H1 (cell line): ENCODE measurements at regions not wholly inside any gene's neighbourhood (a gene's known extent, or its start where the extent isn't known, plus 50 kb on each side); places are given as distances from the start of the nearest gene placed in this dataset.

Experiments used
- CTCF ChIA-PET: fragments of 300-600 bp; sonication (Branson Sonifier 250); formaldehyde crosslinking; loops from one replicate; lab custom pipeline; 2021; ENCODE audit not compliant: partially characterized antibody; lab: Charles Lee
- POLR2A ChIA-PET: fragments of 300-600 bp; sonication (Branson Sonifier 250); formaldehyde crosslinking; loops from one replicate; lab custom pipeline; 2021; ENCODE audit warnings: inconsistent platforms; ENCODE audit not compliant: partially characterized antibody; lab: Charles Lee
- DNase-seq, 2 experiments: peaks; one replicate each; pipeline versions ENCODE4 v3.0.0 to v3.0.0-alpha.2; 2010 to 2022; ENCODE audit warnings: low spot score in 2 of 2, low read depth in 1 of 2, mixed read lengths in 1 of 2
- FAIRE-seq: peaks from 2 replicates; lab custom pipeline; 2011; peaks lifted over from hg19 to GRCh38; lab: Jason Lieb, UNC
- H2AFZ ChIP-seq: 2 replicates; pipeline ENCODE4 v1.8.1; 2012; ENCODE audit warnings: low read length, inconsistent platforms
- H2AK5ac ChIP-seq: 2 replicates; pipeline ENCODE4 v1.6.1; 2013; ENCODE audit warnings: low read depth, low read length
- H2BK120ac ChIP-seq: replicated peaks from 2 replicates; pipeline ENCODE3; 2013; ENCODE audit warnings: low read depth, low read length, inconsistent platforms
- H2BK12ac ChIP-seq: 2 replicates; pipeline ENCODE4 v1.6.1; 2013; ENCODE audit warnings: low read depth, low read length
- H2BK15ac ChIP-seq: 2 replicates; pipeline ENCODE4 v1.6.1; 2013; ENCODE audit warnings: low read length
- H2BK20ac ChIP-seq: 2 replicates; pipeline ENCODE4 v1.6.1; 2013; ENCODE audit warnings: low read length
- H2BK5ac ChIP-seq: 2 replicates; pipeline ENCODE4 v1.6.1; 2013; ENCODE audit warnings: low read depth, low read length
- H3K14ac ChIP-seq: 2 replicates; pipeline ENCODE4 v1.6.1; 2013; ENCODE audit warnings: inconsistent platforms; ENCODE audit not compliant: insufficient read length
- H3K18ac ChIP-seq: 2 replicates; pipeline ENCODE4 v1.6.1; 2013; ENCODE audit warnings: low read length; ENCODE audit errors: extremely low read depth
- H3K23ac ChIP-seq: 2 replicates; pipeline ENCODE4 v1.6.1; 2013; ENCODE audit warnings: inconsistent platforms; ENCODE audit not compliant: insufficient read length
- H3K23me2 ChIP-seq: 2 replicates; pipeline ENCODE4 v1.6.1; 2013; ENCODE audit warnings: low read depth, low read length
- H3K27ac ChIP-seq: 2 replicates; pipeline ENCODE4 v1.6.1; 2011; ENCODE audit warnings: low read depth, low read length, inconsistent platforms
- H3K27me3 ChIP-seq, 4 experiments: replicated peaks in 1 of 4; 1 replicate in 1 of 4; 2 replicates in 3 of 4; pipeline versions ENCODE4 v1.6.1 to v1.8.1; 2011 to 2013; ENCODE audit warnings: low read length in 3 of 4, mild to moderate bottlenecking in 3 of 4, inconsistent platforms in 2 of 4, mixed read lengths in 2 of 4, moderate library complexity in 1 of 4; ENCODE audit not compliant: control insufficient read depth in 3 of 4, insufficient read depth in 3 of 4; ENCODE audit errors: extremely low read depth in 1 of 4
- H3K36me3 ChIP-seq, 4 experiments: 2 replicates each; pipeline versions ENCODE4 v1.6.1 to v1.8.1; 2011 to 2013; ENCODE audit warnings: mild to moderate bottlenecking in 4 of 4, low read length in 3 of 4, moderate library complexity in 2 of 4, control low read depth in 1 of 4, inconsistent platforms in 1 of 4; ENCODE audit not compliant: insufficient read depth in 4 of 4, control insufficient read depth in 2 of 4
- H3K4ac ChIP-seq: replicated peaks from 2 replicates; pipeline ENCODE3; 2013; ENCODE audit warnings: low read length, low read depth, mixed read lengths, inconsistent platforms; ENCODE audit not compliant: insufficient read length
- H3K4me1 ChIP-seq, 4 experiments: replicated peaks in 1 of 4; 1 replicate in 1 of 4; 2 replicates in 3 of 4; pipeline versions ENCODE4 v1.6.1 to v1.8.1; 2011 to 2013; ENCODE audit warnings: low read length in 3 of 4, inconsistent platforms in 2 of 4, mixed read lengths in 1 of 4; ENCODE audit not compliant: insufficient read depth in 4 of 4, control insufficient read depth in 3 of 4
- H3K4me2 ChIP-seq, 2 experiments: 2 replicates each; pipeline versions ENCODE4 v1.6.1 to v1.8.1; 2011 to 2013; ENCODE audit warnings: low read depth in 2 of 2, low read length in 2 of 2, control low read depth in 1 of 2, inconsistent platforms in 1 of 2, mild to moderate bottlenecking in 1 of 2; ENCODE audit not compliant: insufficient read depth in 1 of 2
- H3K4me3 ChIP-seq, 4 experiments: fragments of 200-600, 300-600 bp in 1 of 4; sonication (generic), shearing (Covaris generic), sonication (Bioruptor Twin) in 1 of 4; 2 replicates each; pipeline versions ENCODE4 v1.5.1 to v1.8.1; 2011 to 2016; ENCODE audit warnings: low read length in 4 of 4, low read depth in 3 of 4, control low read depth in 2 of 4, inconsistent platforms in 2 of 4, mild to moderate bottlenecking in 2 of 4, mixed read lengths in 1 of 4, moderate library complexity in 1 of 4; ENCODE audit not compliant: insufficient read depth in 2 of 4; ENCODE audit errors: extremely low read depth in 1 of 4
- H3K56ac ChIP-seq: replicated peaks from 2 replicates; pipeline ENCODE3; 2013; ENCODE audit warnings: low read depth, mild to moderate bottlenecking, mixed read lengths, low read length, inconsistent platforms; ENCODE audit not compliant: insufficient read length
- H3K79me1 ChIP-seq: 2 replicates; pipeline ENCODE4 v1.6.1; 2013; ENCODE audit warnings: low read depth, low read length, control low read depth
- H3K79me2 ChIP-seq, 2 experiments: 2 replicates each; pipeline versions ENCODE4 v1.6.1 to v1.8.1; 2012 to 2013; ENCODE audit warnings: low read length in 2 of 2, mild to moderate bottlenecking in 2 of 2, inconsistent platforms in 1 of 2; ENCODE audit not compliant: insufficient read depth in 2 of 2, control insufficient read depth in 1 of 2
- H3K9ac ChIP-seq, 4 experiments: replicated peaks in 1 of 4; 1 replicate in 1 of 4; 2 replicates in 3 of 4; pipeline versions ENCODE4 v1.6.1 to v1.8.1; 2011 to 2013; ENCODE audit warnings: low read depth in 3 of 4, low read length in 3 of 4, control low read depth in 2 of 4, mild to moderate bottlenecking in 2 of 4, moderate library complexity in 2 of 4, inconsistent platforms in 1 of 4; ENCODE audit errors: extremely low read depth in 1 of 4
- H3K9me3 ChIP-seq, 2 experiments: 2 replicates each; pipeline versions ENCODE4 v1.6.1 to v1.8.1; 2012 to 2013; ENCODE audit warnings: mild to moderate bottlenecking in 2 of 2, moderate library complexity in 2 of 2, control low read depth in 1 of 2, inconsistent platforms in 1 of 2, low read depth in 1 of 2, low read length in 1 of 2, mixed read lengths in 1 of 2; ENCODE audit not compliant: insufficient read depth in 2 of 2
- H4K20me1 ChIP-seq, 2 experiments: replicated peaks in 1 of 2; 2 replicates each; pipeline versions ENCODE3 to v1.8.1; 2011 to 2013; ENCODE audit warnings: inconsistent platforms in 2 of 2, low read length in 2 of 2, mild to moderate bottlenecking in 1 of 2; ENCODE audit not compliant: insufficient read depth in 2 of 2, control insufficient read depth in 1 of 2
- H4K5ac ChIP-seq: 2 replicates; pipeline ENCODE4 v1.6.1; 2013; ENCODE audit warnings: low read length, low read depth, mixed read lengths, inconsistent platforms; ENCODE audit not compliant: insufficient read length
- H4K8ac ChIP-seq: 2 replicates; pipeline ENCODE4 v1.8.0; 2013; ENCODE audit warnings: mild to moderate bottlenecking, moderate library complexity, low read length, inconsistent platforms; ENCODE audit not compliant: insufficient read depth; ENCODE audit errors: extremely low read depth
- H4K91ac ChIP-seq: replicated peaks from 2 replicates; pipeline ENCODE3; 2013; ENCODE audit warnings: low read length, mixed read lengths, inconsistent platforms; ENCODE audit not compliant: insufficient read length
- CTBP2 ChIP-seq: IDR thresholded peaks from 2 replicates; pipeline ENCODE4 v1.7.0; 2011; ENCODE audit warnings: borderline replicate concordance, mild to moderate bottlenecking, moderate library complexity, mixed read lengths, low read length; ENCODE audit not compliant: insufficient read depth, insufficient read length
- EP300 ChIP-seq, 2 experiments: IDR thresholded peaks; 1 replicate in 1 of 2; 2 replicates in 1 of 2; pipeline ENCODE4 v1.6.1; 2011 to 2012; ENCODE audit warnings: low read depth in 2 of 2, low read length in 2 of 2, mild to moderate bottlenecking in 2 of 2, borderline replicate concordance in 1 of 2, inconsistent platforms in 1 of 2, moderate library complexity in 1 of 2
- EZH2 ChIP-seq: fragments of 200-600 bp; sonication (generic); IDR thresholded peaks from 2 replicates; pipeline ENCODE4 v1.7.1; 2012; ENCODE audit warnings: low read depth, mild to moderate bottlenecking, moderate library complexity, low read length, inconsistent platforms; ENCODE audit not compliant: severe bottlenecking
- FOSL1 ChIP-seq: IDR thresholded peaks from 2 replicates; pipeline ENCODE4 v1.6.1; 2011; ENCODE audit warnings: mild to moderate bottlenecking, low read depth, low read length, moderate library complexity; ENCODE audit not compliant: insufficient read depth
- GABPA ChIP-seq: IDR thresholded peaks from 2 replicates; pipeline ENCODE4 v1.6.1; 2011; ENCODE audit warnings: mild to moderate bottlenecking, low read length, moderate library complexity, borderline replicate concordance; ENCODE audit not compliant: insufficient read depth
- JUN ChIP-seq: IDR thresholded peaks from 2 replicates; pipeline ENCODE4 v1.6.1; 2011; ENCODE audit warnings: low read depth, mild to moderate bottlenecking, improper control_type of control experiment, low read length
- POLR2AphosphoS5 ChIP-seq: IDR thresholded peaks from 2 replicates; pipeline ENCODE4 v1.6.1; 2011; ENCODE audit warnings: low read depth, low read length
- RAD21 ChIP-seq, 2 experiments: IDR thresholded peaks in 1 of 2; conservative IDR thresholded peaks in 1 of 2; 2 replicates each; pipeline ENCODE4 v1.6.1; 2011; ENCODE audit warnings: low read depth in 2 of 2, low read length in 2 of 2, improper control_type of control experiment in 1 of 2, inconsistent platforms in 1 of 2, mild to moderate bottlenecking in 1 of 2, moderate library complexity in 1 of 2
- SIRT6 ChIP-seq: IDR thresholded peaks from one replicate; pipeline ENCODE4 v1.7.1; 2012; ENCODE audit warnings: low read length, inconsistent platforms
- SP1 ChIP-seq: IDR thresholded peaks from 2 replicates; pipeline ENCODE4 v1.6.1; 2011; ENCODE audit warnings: low read depth, low read length
- TAF1 ChIP-seq: IDR thresholded peaks from 2 replicates; pipeline ENCODE4 v1.6.1; 2011; ENCODE audit warnings: mild to moderate bottlenecking, low read depth, low read length
- WGBS, 2 experiments: shearing (Covaris generic) in 1 of 2; methylation state at CpG; one replicate each; pipeline versions ENCODE4 v1.1.6 to v1.1.7; 2013 to 2015; ENCODE audit warnings: low lambda C conversion rate in 2 of 2, mixed read lengths in 2 of 2, inconsistent platforms in 1 of 2, low coverage in 1 of 2, missing lambda C conversion rate in 1 of 2; ENCODE audit not compliant: insufficient replicate concordance in 2 of 2, insufficient coverage in 1 of 2, insufficient read length in 1 of 2; ENCODE audit errors: extremely low coverage in 1 of 2, missing lambda C conversion rate in 1 of 2; 5-methylcytosine and 5-hydroxymethylcytosine counted together
- TF ChIP-seq, protein P1 (sequence below), 3 experiments: IDR thresholded peaks; 1 replicate in 2 of 3; 2 replicates in 1 of 3; pipeline versions ENCODE4 v1.5.1 to v1.6.1; 2011; ENCODE audit warnings: low read length in 3 of 3, mild to moderate bottlenecking in 3 of 3, inconsistent platforms in 2 of 3, low read depth in 1 of 3, moderate library complexity in 1 of 3; ENCODE audit not compliant: insufficient read depth in 1 of 3; ENCODE audit errors: control extremely low read depth in 1 of 3

DNA sequence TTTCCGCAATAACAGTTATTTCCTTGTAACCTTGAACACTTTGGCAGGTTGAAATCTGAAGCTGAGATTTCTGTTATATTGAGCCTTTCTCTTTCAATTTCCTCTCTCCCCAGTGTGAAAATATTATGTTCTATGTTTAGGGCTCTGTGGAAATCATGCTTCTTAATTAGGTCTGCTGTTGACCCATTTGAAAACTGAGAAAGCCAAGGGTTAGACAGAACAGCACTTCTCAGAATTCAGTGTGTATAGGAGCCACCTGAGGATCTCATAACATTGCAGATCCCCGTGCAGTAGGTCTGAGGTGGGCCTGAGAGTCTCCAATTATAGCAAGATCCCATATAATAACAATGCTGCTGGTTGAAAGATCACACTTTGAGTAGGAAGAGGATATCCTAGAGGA is 230.2 kb upstream of the NT5C1B start:
- POLR2A ChIA-PET, result no interaction called here
- Histone ChIP-seq H2BK20ac (no peak overlapping the region), H3K79me1 (no peaks in the 10 kb centered on the region), H2AFZ (no peak overlapping the region), H2BK12ac (no peak overlapping the region), H4K8ac (no peak overlapping the region), H3K4me1 (0 out of 7 replicates have a peak, but pooled peaks cover 0 to 3% (median 0%) of the 10 kb centered on the region in 4 experiments), H3K9me3 (no peaks in the 10 kb centered on the region), H3K4me3 (no peak overlapping the region), H3K36me3 (no peaks in the 10 kb centered on the region), H3K18ac (no peak overlapping the region), H3K23ac (no peak overlapping the region), H3K79me2 (no peaks in the 10 kb centered on the region), H2BK120ac (no peak overlapping the region), H3K4me2 (no peak overlapping the region), H2AK5ac (no peak overlapping the region), H3K27me3 (no peaks in the 10 kb centered on the region), H4K91ac (no peak overlapping the region), H3K14ac (no peak overlapping the region), H4K5ac (no peak overlapping the region), H2BK15ac (no peak overlapping the region), H3K27ac (no peak overlapping the region), H2BK5ac (no peak overlapping the region), H3K23me2 (no peaks in the 10 kb centered on the region), H3K4ac (no peak overlapping the region), H3K9ac (no peak overlapping the region), H4K20me1 (no peaks in the 10 kb centered on the region), H3K56ac (no peak overlapping the region)
- FAIRE-seq, result no peak
- TF ChIP-seq EP300 (IDR thresholded peaks at IDR 0.05; ENCODE audit: borderline replicate concordance in 1 of 2, low read depth in 2 of 2, low read length in 2 of 2) (no peak), POLR2AphosphoS5 (no peak), RAD21 (IDR thresholded peaks at IDR 0.05 in 1 of 2, conservative IDR thresholded peaks at IDR 0.05 in 1 of 2; ENCODE audit: low read depth in 2 of 2, low read length in 2 of 2) (no peak), EZH2 (no peak), FOSL1 (no peak), GABPA (no peak), SIRT6 (no peak), SP1 (no peak), JUN (no peak), TAF1 (no peak), CTBP2 (no peak)
- TF ChIP-seq, protein P1, sequence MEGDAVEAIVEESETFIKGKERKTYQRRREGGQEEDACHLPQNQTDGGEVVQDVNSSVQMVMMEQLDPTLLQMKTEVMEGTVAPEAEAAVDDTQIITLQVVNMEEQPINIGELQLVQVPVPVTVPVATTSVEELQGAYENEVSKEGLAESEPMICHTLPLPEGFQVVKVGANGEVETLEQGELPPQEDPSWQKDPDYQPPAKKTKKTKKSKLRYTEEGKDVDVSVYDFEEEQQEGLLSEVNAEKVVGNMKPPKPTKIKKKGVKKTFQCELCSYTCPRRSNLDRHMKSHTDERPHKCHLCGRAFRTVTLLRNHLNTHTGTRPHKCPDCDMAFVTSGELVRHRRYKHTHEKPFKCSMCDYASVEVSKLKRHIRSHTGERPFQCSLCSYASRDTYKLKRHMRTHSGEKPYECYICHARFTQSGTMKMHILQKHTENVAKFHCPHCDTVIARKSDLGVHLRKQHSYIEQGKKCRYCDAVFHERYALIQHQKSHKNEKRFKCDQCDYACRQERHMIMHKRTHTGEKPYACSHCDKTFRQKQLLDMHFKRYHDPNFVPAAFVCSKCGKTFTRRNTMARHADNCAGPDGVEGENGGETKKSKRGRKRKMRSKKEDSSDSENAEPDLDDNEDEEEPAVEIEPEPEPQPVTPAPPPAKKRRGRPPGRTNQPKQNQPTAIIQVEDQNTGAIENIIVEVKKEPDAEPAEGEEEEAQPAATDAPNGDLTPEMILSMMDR (IDR thresholded peaks at IDR 0.05; ENCODE audit: control extremely low read depth in 1 of 3, insufficient read depth in 1 of 3, low read depth in 1 of 3, low read length in 3 of 3), result no peak
- WGBS, 2 experiments, result 93% methylated on average over 2 of the region's 2 CpGs; no CpG with 5 or more reads in 1 of the 2 experiments
- CTCF ChIA-PET, result interaction anchor here (1.1 kb wide), 1 partner anchor 214 kb away, joined by 3 read pairs; no protein-coding TSS in a partner anchor
- DNase-seq, result no peak
